HCEC 1CT (cell line): ENCODE measurements at regions not wholly inside any gene's neighbourhood (a gene's known extent, or its start where the extent isn't known, plus 50 kb on each side); places are given as distances from the start of the nearest gene placed in this dataset.
A peak's percentile ranks its signal among the peaks of the same experiment; 100 is the strongest.

Experiments used
- DNase-seq: peaks from one replicate; pipeline ENCODE4 v3.0.0-alpha.2; 2017

GRCh38 chr3:45330510-45331295 is 57.7 kb upstream of the LARS2 start:
- no peak for DNase-seq

- DNase-seq, result no peak
These were observed 55.9 kb upstream of the LARS2 start for GRCh38 chr3:45332493-45332892.

- DNase-seq, result no peak
These were observed 55.4 kb upstream of the LARS2 start for GRCh38 chr3:45332901-45333407.

- peak; percentile 35 for DNase-seq
These were observed 54.8 kb upstream of the LARS2 start for GRCh38 chr3:45333549-45333948.

- DNase-seq, result no peak
These were observed 50.4 kb upstream of the LARS2 start for GRCh38 chr3:45337839-45338470.
